Esophagus squamous epithelium (tissue), 5 donors: ENCODE measurements at regions not wholly inside any gene's neighbourhood (a gene's known extent, or its start where the extent isn't known, plus 50 kb on each side); places are given as distances from the start of the nearest gene placed in this dataset.

Experiments
- DNase-seq: peaks from one replicate; lab custom pipeline; 2025; lab: John Stamatoyannopoulos, UW
- H3K27ac ChIP-seq, 4 donors: fragments of 200-600 bp; sonication (generic); one replicate each; pipeline ENCODE4 v1.5.1; 2016 to 2019; ENCODE audit warnings: mild to moderate bottlenecking in 1 of 4
- H3K27me3 ChIP-seq, 4 donors: fragments of 200-600 bp; sonication (generic); 1 replicate in 3 of 4; 2 replicates in 1 of 4; pipeline versions ENCODE4 v1.5.1 to v1.6.0; 2017 to 2021; ENCODE audit warnings: antibody characterized with exemption in 1 of 4
- H3K36me3 ChIP-seq, 3 donors: fragments of 200-600 bp; sonication (generic); one replicate each; pipeline ENCODE4 v1.5.1; 2016 to 2019
- H3K4me1 ChIP-seq, 3 donors: fragments of 200-600 bp; sonication (generic); one replicate each; pipeline ENCODE4 v1.5.1; 2017 to 2019
- H3K4me3 ChIP-seq, 4 donors: fragments of 200-600 bp; sonication (generic); 1 replicate in 3 of 4; 2 replicates in 1 of 4; pipeline ENCODE4 v1.5.1; 2016 to 2019; ENCODE audit warnings: mild to moderate bottlenecking in 2 of 4, moderate library complexity in 1 of 4
- H3K9me3 ChIP-seq, 3 donors: fragments of 200-600 bp; sonication (generic); one replicate each; pipeline ENCODE4 v1.5.1; 2016 to 2019
- POLR2A ChIP-seq, 4 donors: fragments of 450-650 bp; IDR thresholded peaks; one replicate each; pipeline ENCODE4 v1.6.1; 2017; ENCODE audit warnings: antibody characterized with exemption in 4 of 4, mild to moderate bottlenecking in 4 of 4, moderate library complexity in 3 of 4
- WGBS, 2 donors: methylation state at CpG; one replicate each; pipeline ENCODE4 v1.1.5; 2018; 5-methylcytosine and 5-hydroxymethylcytosine counted together
- intact Hi-C: fragments of 100-400 bp; cut with DNase I; formaldehyde crosslinking; loops from one replicate; pipeline ENCODE4 v1.15.0; 2022
- TF ChIP-seq, protein P1 (sequence below), 6 experiments: fragments of 450-650 bp in 4 of 6; fragments of 200-600 bp in 2 of 6; sonication (generic) in 2 of 6; IDR thresholded peaks; one replicate each; pipeline ENCODE4 v1.5.1; 2016 to 2019; ENCODE audit warnings: antibody characterized with exemption in 6 of 6, mild to moderate bottlenecking in 4 of 6, moderate library complexity in 4 of 6
- donor health status: DM: yes; HTN: yes; CAD: no.

DNA sequence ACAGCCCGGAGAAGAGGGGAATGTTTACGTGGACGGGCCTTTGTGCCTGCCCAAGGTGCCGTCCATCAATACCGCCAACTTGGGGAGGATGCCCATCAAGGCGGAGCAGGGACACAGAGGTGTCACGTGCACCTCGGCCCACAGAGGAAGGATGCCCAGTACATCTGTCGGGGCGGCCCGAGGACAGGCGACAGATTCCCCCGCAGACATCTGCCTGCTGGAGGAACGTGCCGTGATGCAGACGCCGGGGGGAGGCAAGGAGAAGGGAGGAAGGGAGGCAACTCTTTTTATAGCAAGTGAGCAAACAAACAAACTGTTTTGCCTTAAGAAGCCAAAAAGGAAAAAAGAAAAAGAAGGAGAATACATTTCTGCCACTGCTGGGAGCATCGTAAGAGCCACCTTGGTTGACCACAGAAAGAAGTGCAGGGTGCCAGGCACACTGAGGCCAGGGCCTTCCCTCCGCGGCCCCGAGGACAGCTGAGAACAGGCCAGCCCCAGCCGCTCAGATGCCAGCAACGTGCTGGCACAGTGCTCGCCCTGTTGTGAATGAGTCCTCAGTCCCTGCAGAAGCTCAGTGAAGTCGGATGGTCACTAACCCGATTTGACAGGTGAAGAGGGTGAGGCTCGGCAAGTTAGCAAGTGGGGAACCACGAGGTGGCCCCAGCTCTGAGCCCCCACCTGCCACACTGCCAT, 146.4 kb downstream of the RBFOX3 start:
- DNase-seq: no peak

GRCh38 chr17:79463421-79464317, 147.2 kb downstream of the RBFOX3 start:
- H3K4me1 ChIP-seq: no peaks in the 10 kb centered on the region
- DNase-seq: no peak
- no peaks in the 10 kb centered on the region for H3K9me3 ChIP-seq
- peaks cover 0 to 43% (median 0%) of the 10 kb centered on the region in 4 donors for H3K27me3 ChIP-seq
- 84 to 91% methylated on average over 26 to 33 of the region's 36 CpGs for WGBS, 2 donors
- H3K27ac ChIP-seq: no peak overlapping the region
- H3K4me3 ChIP-seq: no peak overlapping the region
- no peak for TF ChIP-seq POLR2A (IDR thresholded peaks at IDR 0.05)
- TF ChIP-seq, protein P1, sequence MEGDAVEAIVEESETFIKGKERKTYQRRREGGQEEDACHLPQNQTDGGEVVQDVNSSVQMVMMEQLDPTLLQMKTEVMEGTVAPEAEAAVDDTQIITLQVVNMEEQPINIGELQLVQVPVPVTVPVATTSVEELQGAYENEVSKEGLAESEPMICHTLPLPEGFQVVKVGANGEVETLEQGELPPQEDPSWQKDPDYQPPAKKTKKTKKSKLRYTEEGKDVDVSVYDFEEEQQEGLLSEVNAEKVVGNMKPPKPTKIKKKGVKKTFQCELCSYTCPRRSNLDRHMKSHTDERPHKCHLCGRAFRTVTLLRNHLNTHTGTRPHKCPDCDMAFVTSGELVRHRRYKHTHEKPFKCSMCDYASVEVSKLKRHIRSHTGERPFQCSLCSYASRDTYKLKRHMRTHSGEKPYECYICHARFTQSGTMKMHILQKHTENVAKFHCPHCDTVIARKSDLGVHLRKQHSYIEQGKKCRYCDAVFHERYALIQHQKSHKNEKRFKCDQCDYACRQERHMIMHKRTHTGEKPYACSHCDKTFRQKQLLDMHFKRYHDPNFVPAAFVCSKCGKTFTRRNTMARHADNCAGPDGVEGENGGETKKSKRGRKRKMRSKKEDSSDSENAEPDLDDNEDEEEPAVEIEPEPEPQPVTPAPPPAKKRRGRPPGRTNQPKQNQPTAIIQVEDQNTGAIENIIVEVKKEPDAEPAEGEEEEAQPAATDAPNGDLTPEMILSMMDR (IDR thresholded peaks at IDR 0.05): no peak
- intact Hi-C loops: no loop called here
- H3K36me3 ChIP-seq: no peaks in the 10 kb centered on the region

More for the DNA sequence above, 146.4 kb downstream of the RBFOX3 start:
- H3K27me3 ChIP-seq: peaks cover 0 to 51% (median 0%) of the 10 kb centered on the region in 4 donors
- no peaks in the 10 kb centered on the region for H3K36me3 ChIP-seq
- intact Hi-C loops: no loop called here
- TF ChIP-seq, protein P1 (IDR thresholded peaks at IDR 0.05): no peak
- TF ChIP-seq POLR2A (IDR thresholded peaks at IDR 0.05): no peak
- no peak overlapping the region for H3K4me3 ChIP-seq
- WGBS, 2 donors: 63 to 71% methylated on average over 22 to 23 of the region's 28 CpGs
- H3K27ac ChIP-seq: no peak overlapping the region
- no peaks in the 10 kb centered on the region for H3K9me3 ChIP-seq
- H3K4me1 ChIP-seq: no peaks in the 10 kb centered on the region

DNA sequence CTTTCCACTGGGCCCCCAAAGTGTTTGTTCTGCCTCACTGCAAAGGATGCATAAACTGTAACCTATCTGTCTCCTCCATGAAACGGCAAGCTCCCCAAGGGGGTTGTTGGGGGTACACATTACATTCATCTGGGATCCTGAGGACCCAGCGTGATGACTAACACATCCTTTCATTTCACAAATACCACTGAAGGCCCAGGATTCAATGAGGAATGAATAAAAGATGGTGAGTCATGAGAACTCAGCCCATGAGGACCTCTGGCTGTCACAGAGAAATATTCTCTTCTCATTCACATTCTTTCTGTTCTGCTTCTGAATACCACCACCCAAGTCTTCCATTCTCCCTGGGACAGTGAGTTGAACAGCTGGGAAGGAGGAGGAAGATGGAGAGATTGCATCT, 149.8 kb downstream of the RBFOX3 start:
- H3K27me3 ChIP-seq: peaks cover 0 to 22% (median 0%) of the 10 kb centered on the region in 4 donors
- H3K36me3 ChIP-seq: no peaks in the 10 kb centered on the region
- 35 to 82% methylated on average over 2 of the region's 2 CpGs for WGBS, 2 donors
- no peak for TF ChIP-seq POLR2A (IDR thresholded peaks at IDR 0.05)
- no peak overlapping the region for H3K27ac ChIP-seq
- no peaks in the 10 kb centered on the region for H3K9me3 ChIP-seq
- intact Hi-C loops: no loop called here
- H3K4me1 ChIP-seq: no peaks in the 10 kb centered on the region
- no peak overlapping the region for H3K4me3 ChIP-seq
- DNase-seq: no peak

DNA sequence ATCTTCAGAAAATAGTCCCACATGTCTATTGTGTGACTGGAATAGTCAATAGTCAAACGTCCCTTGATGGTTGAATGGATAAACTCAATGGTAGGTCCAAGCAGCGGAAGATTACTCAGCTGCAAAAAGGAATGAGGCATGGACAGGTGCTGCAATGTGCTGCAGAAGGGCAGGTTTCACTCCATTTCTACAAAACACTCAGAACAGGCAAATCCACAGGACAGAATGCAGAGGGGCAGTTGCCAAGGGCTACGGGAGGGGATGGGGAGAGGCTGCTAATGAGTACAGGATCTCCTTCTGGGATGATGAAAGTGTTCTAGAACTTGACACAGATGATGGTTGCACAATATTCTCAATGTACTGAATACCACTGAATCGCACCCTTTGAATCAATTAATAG, 151.0 kb downstream of the RBFOX3 start:
- H3K27ac ChIP-seq: no peak overlapping the region
- 64 to 68% methylated on average over 4 of the region's 4 CpGs for whole genome bisulfite sequencing, 2 donors

DNA sequence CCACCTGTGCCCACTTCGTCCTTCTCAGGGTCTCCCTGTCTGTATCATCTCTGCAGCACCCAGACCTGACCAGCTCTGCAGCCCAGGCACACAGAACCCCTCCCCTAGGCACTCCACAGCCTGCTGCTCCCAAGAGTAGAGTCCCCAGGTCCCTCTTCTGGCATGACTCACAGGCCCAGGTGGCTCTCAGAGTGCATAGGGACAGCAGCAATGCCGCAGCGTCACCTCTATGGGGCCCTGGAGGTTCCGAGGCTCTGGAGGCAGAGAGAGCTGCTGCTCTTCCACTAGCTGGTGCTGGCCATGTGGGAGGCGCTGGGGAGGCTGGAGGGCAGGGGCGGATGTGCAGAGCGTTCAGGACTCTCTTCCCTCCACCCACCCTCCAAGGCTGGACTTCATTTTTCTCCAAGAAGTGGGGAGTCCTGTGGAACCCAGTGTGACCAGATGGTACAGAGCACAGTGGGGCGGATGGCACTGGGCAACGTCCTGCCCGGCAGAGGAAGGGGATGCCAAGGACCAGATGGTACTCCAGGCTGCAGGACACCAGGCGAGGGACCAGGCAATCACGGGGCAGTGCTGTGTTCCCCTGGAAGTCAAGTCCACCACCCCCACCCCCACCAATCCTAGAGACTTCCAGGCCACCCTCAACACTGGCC, 151.7 kb downstream of the RBFOX3 start:
- H3K4me1 ChIP-seq: no peaks in the 10 kb centered on the region
- H3K36me3 ChIP-seq: no peaks in the 10 kb centered on the region
- intact Hi-C loops: no loop called here
- H3K27ac ChIP-seq: no peak overlapping the region
- no peak for DNase-seq
- 48 to 90% methylated on average over 3 to 5 of the region's 12 CpGs for WGBS, 2 donors
- H3K27me3 ChIP-seq: peaks cover 0 to 3% (median 0%) of the 10 kb centered on the region in 4 donors
- H3K9me3 ChIP-seq: no peaks in the 10 kb centered on the region
- TF ChIP-seq POLR2A (IDR thresholded peaks at IDR 0.05): no peak
- no peak overlapping the region for H3K4me3 ChIP-seq

More for the DNA sequence above, 151.0 kb downstream of the RBFOX3 start:
- no peak for DNase-seq
- Histone ChIP-seq H3K36me3 (no peaks in the 10 kb centered on the region), H3K4me1 (no peaks in the 10 kb centered on the region), H3K9me3 (no peaks in the 10 kb centered on the region), H3K4me3 (no peak overlapping the region), H3K27me3 (peaks cover 0 to 10% (median 0%) of the 10 kb centered on the region in 4 donors)
- intact Hi-C loops: no loop called here
- TF ChIP-seq, protein P1 (IDR thresholded peaks at IDR 0.05): no peak
- TF ChIP-seq POLR2A (IDR thresholded peaks at IDR 0.05): no peak
